ENCODE measurements at regions not wholly inside any gene's neighbourhood (a gene's known extent, or its start where the extent isn't known, plus 50 kb on each side); places are given as distances from the start of the nearest gene placed in this dataset.

DNA sequence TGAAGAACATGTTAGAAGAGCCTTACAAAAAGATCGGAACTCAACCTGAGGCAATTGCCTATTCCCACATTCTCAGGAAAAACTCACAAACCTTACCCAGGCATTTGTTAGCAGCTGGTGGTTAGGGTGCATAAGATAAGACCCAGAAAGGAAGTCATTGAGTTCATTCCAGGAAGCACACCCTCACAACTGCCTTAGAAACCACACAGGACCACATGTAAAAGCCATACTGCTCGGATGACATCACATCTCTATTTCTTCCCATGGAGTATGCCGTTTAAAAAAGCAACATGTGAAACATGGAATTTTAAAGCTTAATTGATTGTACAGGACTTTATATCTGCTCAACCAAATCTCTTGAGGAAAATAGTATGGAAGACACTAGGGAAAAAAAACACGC lies 411.2 kb downstream of the DAD1 start:
- TF ChIP-seq CTCF (IDR thresholded peaks at IDR 0.05) (no peak), POLR2A (IDR thresholded peaks at IDR 0.05) (no peak)
